HG02623 (cell line): ENCODE measurements at regions not wholly inside any gene's neighbourhood (a gene's known extent, or its start where the extent isn't known, plus 50 kb on each side); places are given as distances from the start of the nearest gene placed in this dataset.
A peak's percentile ranks its signal among the peaks of the same experiment; 100 is the strongest.

ENCODE experiments used
- ATAC-seq: cut with Tn5 transposase; IDR thresholded peaks from one replicate; pipeline ENCODE4 v1.9.1; 2021; ENCODE audit warnings: moderate library complexity; ENCODE audit not compliant: unreplicated experiment

DNA sequence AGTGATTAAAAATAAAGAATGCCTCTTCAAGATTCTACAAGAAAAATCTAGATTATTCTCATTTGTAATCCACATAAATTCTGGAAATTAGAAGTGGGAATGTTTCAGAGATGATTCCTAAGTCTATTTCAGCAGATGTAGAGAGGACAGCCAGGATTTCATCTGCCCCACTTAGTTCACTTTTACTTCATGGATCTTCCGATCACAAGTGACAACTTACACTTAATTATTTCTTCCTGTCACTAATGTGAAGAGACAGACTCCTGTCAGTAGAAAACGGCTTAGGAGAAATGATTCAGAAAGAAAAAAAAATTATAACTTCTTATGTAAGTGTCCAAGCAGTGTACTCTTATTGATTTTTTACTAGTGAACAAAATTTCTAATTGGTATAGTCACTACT, 368.2 kb upstream of the SMIM30 start:
- ATAC-seq: no peak

DNA sequence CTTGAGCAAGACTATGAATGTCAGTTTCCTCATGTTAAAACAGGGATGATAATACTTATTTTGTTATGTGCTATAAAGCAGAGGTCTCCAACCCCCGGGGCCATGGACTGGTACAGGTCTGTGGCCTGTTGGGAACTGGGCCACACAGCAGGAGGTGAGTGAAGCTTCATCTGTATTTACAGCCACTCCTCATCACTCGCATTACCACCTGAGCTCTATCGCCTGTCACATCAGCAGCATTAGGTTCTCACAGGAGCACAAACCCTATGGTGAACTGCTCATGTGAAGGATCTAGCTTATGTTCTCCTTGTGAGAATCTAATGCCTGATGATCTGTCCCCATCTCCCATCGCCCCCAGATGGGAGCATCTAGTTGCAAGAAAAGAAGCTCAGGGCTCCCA, 365.3 kb upstream of the SMIM30 start:
- no peak for ATAC-seq

DNA sequence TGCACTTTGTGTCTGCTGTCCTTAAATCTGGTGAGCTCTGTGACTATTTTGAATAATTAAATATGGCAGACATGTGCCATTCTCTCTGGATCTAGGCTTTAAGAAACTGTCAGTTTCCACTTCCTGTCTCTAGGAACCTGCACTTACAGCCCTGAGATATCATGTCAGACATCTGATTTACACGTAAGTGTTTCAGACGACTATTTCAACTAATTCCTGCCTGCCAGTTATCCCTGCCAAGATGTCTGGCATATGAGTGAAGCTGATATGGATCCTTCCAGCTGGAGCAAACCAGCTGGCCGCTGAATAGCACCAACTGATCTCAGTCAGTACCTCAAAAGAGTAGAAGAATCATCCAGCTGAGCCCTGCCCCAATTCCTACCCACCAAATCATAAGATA, 362.2 kb upstream of the SMIM30 start:
- no peak for ATAC-seq

DNA sequence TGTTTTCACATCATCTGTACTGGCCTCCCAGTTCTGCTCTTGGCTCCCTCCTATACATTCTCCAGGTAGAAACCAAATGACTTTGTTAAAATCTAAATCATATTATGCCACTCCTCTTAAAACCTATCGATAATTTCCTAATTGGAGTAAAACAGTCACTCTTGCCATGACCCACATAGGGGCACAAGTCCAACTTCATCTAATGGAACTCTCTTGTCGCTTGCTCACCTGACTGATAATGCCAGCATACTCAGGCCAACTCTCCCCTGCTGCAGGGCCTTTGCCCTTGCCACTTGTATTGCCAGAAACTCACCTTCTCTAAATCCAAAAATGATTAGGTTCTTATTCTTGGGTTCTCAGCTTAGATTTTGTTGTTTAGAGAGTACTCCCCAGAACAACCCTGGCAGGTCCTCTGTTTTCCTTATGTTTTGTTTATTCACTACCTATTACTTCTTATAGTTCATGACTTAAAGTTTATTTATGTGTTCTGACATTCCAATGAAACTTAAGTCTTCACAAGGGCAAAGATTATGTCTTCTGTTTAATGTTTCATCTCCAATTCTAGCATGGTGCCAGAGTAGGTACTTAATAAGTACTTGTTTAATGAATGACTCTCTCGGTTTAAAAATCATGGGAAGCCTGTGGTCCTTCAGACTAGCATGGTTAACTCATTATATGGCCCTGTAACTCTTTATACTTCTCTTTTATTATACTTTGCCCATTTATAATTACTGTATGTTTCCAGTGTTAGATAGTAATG, 345.9 kb upstream of the SMIM30 start:
- no peak for ATAC-seq

DNA sequence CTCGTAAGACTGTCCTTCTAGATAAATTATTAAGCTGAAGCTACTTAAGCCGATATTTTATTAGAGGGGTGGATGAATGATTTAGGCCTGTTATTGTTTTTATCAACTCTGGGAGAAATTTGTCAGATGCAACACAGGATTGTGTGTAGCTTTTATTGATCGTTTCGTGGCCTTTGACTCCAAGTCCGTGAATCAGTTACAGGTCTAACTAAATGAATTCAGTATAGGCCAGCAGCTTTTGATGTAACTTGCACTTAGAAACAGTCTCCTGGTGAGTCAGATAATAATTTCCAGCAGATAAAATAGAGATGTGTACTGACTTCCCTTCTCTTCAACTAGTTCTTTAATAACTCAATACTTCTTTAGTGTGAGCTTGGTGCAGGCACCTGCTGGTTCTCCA, 341.7 kb upstream of the SMIM30 start:
- ATAC-seq: no peak

DNA sequence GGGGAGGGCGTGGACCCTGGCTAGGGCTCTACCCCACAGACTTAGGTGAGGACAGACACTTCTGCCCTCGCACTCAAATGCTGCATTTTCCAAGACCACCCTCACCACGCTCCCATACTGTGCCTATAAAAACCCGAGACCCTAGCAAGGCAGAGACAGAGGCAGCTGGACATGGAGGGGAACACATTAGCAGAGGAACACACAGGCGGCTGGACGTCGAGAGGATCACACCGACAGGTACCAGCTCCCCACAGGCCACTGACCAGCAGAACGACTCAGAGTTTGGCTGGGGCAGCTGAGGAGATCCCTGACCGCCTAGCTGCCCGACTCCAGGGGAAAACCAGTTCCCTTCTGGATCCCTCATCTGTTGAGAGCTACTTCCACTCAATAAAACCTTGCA, 338.2 kb upstream of the SMIM30 start:
- ATAC-seq: no peak

DNA sequence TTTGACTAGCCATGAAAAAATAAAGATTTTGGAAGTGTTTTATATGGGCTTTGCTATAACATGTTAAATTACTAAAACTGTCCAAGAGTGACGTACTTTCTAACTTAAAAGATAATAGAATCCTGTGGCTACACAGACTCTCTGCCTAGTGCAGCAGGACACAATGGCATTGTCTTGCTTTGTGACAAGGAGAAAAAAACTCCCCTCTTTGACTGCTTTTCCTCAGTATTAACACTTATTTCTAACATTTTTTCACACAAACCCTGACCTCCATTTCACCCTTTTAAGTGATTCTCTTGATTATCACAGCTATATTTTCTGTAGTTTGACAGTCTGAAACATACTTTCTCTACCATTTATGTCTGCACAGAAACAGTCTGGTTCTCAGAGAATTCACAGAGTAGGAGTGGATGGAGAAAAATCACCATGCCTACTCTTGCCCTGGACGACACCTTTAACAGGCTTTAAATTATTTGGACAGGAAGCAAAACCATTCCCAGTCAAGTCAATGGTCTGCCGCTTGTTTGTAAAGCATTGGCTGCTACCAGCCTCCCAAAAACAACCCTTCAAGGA, 336.3 kb upstream of the SMIM30 start:
- no peak for ATAC-seq

DNA sequence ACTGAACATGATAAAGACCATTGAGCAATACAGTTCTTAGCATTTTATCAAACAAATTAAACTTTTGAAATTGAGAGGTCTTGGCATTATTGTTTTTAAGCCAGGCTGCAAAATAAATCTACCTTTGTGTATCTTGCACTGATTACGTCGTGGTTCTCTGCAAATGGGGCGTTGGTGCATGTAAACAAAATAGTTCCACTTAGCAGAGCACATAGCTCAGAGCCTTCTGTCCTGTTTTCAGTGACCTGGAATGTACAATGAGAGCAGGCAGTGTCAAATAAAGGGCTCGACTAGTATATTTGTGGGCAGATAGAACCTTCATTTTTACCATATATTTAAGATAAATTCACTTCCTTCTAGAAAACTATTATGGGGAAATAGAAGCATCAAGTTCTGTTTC, 333.9 kb upstream of the SMIM30 start:
- ATAC-seq: no peak

DNA sequence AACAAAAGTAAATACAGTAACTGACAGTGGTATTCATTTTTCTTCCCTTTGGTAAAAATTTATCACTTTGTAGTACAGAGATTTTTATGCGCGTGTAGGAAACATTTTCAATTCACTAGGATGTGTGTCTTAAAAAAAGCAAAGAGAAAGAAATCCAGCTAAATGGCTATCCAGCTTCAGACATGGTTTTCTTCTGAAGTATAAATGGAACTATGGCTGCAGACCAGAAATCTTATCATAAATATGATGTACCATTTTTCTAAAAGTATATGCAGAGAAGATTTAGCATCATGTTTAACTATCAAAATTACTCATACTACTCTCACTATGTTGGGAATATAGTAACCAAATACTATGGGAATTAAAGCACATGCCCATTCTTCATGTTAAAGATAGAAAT, 328.4 kb upstream of the SMIM30 start:
- no peak for ATAC-seq

DNA sequence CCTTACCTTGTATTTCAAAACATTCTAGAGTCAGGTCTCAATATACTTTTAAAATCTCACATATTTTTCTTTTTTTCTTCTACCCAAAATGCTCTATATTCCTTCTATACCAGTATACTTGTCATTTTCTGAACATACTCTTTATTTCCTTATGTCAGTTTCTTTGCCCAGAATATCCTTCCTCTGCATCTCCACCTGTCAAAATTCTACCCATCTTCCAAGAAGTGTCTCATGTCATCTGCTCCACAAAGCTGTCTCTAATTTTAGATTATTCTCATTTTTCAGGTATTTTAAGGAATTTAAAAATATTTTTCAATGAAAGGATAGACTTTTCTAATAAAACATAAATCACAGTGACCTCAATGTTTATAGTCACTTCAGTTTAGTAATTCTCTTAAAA, 328.0 kb upstream of the SMIM30 start:
- no peak for ATAC-seq

DNA sequence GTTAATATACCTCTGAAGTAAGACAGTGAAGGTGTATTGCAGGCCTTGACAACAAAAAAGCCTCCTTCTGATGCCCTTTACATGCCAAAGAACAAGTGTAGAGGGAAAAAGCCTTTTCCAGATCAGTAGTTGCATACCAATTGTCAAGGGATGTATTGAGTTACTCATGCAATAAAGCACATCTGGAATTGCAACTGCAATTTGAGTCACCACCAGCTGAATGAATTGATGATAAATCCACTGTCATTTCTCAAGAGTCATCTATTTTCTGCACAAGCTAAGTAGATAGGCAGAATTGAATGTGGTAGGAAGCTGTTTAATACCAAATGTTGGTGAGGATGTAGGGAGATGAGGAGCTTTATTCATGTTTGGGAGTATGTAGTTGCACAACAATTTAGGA, 325.9 kb upstream of the SMIM30 start:
- ATAC-seq: no peak

DNA sequence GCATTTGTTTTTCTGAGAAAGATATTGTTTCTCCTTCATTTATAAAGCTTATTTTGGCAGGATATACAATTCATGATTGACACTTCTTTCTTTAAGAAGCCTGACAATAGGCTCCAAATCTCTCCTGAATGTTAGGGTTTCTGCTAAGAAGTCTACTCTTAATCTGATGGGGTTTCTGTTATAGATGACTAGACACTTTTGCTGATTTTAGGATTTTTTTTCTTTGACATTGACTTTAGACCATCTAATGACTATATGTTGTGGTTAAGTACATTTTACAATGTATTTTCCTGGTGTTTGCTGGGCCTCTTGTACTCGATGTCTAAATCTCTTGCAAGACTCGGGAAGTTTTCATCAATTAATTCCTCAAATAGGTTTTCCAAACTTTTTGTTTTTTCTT, 321.8 kb upstream of the SMIM30 start:
- no peak for ATAC-seq

DNA sequence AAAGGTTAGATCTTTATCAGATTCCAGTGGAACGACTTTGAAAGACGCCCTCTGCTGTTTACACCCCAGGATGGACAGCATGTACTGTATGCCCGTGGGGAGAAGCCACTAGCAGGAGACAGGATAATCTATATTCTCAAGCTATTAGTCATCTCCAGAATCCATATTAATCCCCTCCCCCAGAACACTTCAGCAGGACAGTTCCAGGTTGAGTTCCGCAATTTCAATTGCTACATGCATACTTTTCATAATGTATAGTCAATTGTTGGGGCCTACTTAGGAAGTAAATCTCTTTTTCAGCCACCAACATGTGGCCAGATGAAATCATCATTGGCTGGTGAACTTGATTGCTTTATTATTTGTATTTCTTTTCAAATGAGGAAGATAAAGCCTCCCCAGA, 313.1 kb upstream of the SMIM30 start:
- ATAC-seq: no peak

DNA sequence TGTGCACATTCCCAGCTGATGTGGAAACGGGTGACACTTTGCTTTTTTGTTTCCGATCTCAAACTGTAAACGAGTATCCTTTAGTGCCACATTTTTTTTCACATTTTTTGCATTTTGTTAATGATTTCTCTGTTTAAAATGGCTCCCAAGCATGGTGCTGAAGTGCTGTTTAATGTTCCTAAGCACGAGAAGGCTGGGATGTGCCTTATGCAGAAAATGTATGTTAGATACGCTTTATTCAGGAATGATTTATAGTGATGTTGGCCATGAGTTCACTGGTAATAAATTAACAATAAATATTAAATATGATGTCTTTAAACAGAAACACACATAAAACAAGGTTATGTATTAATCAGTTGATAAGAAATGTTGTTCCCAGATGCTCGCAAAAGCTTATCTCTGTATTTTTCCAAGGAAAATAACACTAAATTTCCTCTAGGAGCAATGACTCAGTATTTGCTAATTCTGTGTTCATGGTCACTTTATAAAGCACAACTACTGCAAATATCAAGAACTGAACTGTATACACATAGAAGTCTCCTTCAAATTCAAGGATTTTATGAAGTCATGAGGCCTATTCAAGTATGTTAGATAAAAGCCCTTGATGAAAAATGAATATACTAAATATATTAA, 305.9 kb upstream of the SMIM30 start:
- no peak for ATAC-seq

DNA sequence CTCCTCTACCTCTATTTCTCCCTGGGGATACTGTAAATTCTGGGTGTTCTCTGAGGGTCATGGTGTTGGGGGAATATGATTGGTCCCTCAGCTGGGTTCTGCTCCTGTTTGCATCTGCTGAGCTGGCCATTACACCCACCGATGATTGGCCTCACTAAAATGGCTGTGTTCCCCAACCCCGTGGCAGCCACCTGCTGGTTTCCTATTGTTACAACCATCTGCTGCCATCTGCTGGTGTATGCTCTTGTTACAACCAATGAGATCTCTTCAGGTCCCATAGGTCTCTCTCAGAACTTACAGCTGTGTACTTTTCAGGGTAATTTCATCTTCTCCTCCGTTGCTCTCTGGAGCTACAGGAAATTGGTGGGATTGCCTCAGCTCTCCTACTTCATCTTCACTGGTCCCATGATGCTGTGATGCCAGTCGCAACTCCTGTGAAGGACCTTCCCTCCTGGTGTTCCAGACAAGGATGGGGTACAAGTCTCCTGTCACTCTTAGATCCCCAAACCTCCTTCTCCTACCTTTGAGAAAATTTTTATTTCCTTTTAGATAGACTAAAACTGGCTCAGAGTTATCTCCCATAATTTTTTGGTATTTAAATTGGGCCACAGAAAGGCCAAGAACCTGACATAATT, 303.5 kb upstream of the SMIM30 start:
- ATAC-seq: peak; percentile 100

DNA sequence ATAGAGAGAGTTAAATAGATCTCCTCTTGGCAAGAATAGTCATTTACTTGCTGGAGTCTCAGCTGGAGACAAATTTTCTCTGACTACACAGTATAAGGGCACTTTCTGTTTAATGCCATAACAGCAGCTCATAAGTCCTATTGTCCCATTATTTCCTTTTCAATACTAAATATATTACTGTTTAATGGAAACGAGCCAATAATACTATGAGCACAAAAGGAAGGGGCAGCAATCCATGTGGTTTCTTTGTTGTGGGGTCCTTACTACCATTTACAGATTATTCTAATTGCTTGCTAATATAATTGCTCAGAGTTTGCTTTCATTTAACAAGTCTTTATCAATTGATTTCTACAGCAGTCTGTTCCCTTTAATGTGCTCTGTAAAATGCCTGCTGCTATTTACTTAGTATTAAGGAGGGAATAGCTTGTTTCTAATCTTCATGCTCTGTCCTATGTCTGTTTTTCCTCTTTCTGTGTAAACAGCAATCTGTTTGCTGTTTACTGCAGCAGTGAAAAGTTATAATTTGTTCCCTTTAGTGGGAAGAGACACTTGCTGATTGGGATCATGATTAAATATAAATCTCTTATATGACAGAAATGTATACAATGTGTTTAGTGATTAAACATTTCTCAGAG, 296.2 kb upstream of the SMIM30 start:
- no peak for ATAC-seq

DNA sequence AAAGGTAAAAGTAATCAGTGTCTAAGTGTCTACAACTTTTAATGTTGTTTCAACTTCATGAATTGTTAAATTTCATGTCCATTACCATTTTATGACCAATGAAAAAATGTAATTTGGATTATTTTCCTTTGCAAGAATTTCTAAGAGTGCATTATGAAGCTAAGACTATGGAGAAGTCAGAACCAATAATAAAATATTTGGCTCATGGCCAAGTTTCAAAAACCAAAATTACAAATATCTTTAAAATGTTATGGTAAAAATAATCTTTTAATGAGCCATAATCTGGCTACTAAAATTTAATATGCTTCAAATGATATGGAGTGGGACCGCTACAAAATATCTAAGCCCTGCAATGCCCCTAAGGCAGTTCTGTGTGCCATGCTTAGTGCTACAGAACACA, 294.1 kb upstream of the SMIM30 start:
- ATAC-seq: no peak

DNA sequence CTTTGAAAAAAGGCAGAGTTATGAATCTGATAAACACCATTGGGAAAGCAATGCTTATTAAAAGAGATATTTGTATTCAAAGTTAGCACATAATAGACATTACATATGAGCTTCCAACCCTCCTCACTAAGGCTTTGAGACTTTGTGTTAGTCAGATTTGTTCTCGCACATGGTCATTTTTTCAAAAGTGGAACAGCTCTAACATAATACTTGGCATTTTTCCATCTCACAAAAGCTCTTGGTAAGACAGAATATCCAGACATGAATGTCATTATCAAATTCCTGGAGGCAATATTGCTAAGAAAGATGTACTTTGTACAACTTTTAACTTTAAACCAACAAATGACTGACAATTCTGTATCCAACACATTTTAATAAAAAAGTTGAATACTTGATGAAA, 292.4 kb upstream of the SMIM30 start:
- ATAC-seq: no peak

DNA sequence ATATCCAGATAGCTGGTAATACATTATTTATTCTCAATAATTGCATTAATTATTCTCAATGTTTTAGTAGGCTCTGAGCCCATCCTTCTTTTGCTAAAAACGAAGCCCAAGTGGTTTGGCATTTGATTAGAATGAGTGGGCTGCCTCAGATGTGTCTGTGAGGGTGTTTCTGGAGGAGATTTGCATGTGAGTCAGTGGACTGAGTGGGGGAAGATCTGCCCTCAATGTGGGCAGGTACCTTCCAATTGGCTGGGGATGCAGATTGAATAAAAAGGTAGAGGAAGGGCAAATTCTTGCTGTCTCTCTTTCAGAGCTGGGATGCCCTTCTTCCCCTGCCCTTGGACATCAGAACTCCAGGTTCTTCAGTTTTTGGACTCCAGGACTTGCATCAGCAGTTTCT, 290.6 kb upstream of the SMIM30 start:
- no peak for ATAC-seq

DNA sequence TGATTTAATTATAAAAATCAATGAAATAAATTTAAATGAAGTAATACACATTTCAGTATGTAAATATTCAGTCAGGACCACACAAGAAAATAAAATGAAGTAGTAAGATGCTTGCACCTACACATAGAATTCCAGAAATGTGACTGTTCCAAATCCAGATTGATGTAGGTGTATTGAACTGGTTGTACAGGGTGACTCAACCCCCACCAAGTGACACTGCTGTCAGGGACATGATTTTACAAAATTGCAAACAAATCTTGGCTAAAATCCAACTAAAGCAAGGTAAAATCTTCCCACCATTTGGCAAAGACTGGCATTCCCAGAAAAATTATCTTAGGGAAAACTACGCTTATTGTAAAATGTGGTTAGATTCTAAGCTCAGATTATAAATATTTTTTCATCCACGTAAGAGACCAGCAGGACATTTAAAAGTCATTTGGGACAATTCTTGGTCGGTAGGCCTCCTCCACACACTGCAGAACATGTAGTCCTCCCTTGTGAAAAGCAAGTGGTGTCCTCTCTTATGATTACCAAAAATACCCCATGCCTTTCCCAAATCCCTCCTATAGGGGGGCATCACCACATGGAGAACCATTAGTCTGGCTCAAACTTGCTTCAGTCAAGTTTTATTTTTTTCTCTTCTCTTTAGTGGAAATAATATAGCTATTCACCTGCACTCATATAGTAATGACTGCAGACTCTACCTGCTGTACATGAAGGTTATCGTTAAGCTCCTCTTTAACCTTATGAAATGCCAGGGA, 287.1 kb upstream of the SMIM30 start:
- ATAC-seq: no peak

DNA sequence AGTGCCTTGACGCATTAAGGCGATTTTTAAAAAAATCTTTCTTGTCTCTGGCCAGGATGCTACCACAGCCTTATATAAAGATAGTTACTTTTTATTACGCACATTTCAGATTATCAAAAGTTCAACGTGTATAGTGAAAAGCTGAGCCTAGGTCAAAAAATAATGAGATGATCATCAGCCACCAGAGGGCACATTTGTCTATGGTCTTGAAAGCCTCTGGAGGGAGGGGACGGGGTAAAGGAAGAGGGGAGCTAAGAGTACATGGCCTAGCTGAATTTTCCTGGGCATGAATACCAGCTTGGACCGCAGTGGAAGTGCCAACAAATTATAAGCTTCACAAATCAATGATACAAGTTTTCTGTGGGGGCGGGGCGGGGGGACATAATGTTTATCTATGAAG, 285.9 kb upstream of the SMIM30 start:
- ATAC-seq: no peak
